Endometrium (tissue), 2 donors: ENCODE measurements at regions not wholly inside any gene's neighbourhood (a gene's known extent, or its start where the extent isn't known, plus 50 kb on each side); places are given as distances from the start of the nearest gene placed in this dataset.

Source experiments
- FAIRE-seq: peaks from 2 replicates; lab custom pipeline; 2012; peaks lifted over from hg19 to GRCh38; lab: Jason Lieb, UNC
- donor health status: control.
- donor health status: control.

DNA sequence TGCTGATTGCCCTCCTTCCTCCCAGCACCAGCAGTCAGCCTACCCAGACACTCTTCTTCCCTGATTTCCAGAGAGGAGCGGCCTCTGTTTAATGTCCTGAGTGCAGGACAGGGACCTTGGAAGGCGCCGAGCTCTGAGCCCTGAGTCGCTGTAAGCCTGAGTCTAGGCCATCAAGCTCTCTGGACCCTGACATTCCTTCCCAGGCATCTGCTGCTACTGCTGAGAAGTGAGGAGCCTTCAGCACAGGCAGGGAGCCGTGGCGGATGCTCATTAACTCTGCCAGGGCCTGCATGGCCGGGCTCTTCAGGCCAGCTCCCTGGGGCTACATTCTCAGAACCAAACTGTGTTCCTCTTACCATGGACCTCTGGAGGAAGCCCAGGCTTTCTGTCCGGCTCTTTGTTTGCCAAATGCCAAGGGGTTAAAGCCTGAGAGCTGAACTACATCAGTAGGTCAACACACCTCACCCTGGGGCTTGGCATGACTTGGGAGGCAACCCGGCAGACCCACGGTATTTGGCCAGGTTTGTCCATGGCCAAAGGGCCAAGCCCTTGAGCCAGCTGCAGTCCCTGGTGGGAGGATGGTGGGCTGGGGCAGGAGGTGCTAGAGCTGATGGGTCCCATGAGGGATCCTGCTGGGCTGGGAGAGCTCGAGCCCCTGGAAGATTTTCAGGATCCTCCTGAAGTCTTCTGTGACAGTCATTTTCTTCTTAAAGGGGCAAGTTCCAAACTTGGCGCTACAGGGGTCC lies 721.4 kb downstream of the BRD1 start:
- FAIRE-seq = no peak

DNA sequence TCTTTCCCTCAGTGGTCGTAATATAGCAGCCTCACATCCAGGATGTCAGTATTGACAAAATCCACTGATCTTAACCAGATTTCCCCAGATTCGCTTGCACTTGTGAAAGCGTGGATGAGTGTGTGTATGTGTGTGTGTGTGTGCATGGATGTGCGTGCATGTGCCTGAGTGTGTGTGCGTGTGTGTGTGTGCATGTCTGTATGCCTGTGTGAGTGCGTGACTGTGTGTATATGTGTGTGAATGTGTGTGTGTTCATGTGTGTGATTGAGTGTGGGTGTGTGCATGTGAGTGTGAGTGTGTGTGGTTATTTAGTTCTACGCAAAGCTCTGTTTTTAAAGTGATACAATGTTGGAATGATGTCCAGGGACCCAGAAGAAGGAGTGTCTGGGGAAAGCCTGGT lies 723.2 kb downstream of the BRD1 start:
- FAIRE-seq = no peak

DNA sequence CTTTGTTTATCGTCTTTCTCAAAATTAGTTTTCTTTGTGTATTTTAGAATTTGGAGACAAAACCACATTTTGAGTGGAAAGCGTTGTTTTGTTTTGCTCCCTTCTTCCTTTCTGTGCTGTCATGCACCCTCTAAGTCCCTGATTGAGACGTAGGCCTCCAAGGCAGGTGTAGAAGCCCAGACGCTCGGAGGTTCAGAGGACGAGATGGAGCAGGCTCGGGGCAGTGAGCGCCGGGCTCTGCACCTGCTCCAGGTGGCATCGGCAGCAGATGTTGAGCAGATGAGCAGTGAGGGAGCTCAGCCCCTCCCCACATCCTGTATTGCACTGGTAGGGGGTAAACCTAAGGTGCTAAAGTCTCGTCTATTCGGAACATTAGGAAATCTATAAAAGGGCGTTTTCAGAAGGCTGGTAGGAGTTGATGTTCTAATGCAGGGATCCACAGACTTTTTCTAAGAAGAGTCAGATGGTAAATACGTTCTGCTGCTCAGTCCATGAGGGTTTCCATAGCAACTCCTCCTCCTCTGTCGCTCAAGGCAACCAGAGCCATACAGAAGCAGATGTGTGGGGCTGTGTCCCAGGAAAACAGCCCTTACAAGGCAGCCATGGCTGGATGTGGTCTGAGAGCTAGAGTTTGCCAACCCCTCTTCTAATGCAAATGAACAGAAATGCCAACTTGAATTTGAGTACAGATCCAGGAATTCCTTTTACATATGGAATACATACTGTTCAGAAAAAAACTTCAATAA lies 724.2 kb downstream of the BRD1 start:
- no peak for FAIRE-seq

DNA sequence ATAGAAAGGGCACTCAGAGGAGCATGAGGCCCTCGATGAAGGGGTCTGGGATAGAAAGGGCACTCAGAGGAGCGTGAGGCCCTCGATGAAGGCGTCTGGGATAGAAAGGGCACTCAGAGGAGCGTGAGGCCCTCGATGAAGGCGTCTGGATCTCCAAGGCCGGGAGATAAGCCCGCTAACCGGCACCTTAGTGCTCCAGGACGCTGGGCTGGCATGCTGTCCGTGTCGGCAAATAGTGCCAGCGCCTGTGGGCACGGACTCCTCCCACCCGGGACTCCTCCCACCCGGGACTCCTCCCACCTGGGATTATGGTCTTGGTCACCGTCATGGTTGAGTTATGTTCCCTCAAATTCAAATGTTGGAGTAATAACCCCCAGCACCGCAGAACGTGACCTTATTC lies 725.3 kb downstream of the BRD1 start:
- no peak for FAIRE-seq

DNA sequence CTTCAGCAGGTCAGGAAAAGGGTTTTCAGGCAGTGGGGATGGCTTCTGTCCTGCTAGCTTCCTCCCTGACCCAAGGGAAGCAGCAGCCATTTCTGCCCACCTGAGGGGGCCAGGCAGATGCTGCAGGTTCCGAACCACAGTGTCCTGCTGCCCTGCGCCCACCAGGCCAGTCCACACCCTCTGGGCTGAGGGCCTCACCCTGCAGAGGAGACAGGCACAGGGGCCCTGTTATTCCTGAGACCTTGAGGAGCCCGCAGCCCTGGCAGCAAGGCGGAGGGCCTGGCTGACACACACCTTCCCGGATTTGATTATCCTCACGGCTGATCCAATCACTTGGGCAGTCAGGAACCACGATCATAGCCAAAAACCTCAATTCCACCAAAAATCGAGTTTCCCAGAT lies 725.8 kb downstream of the BRD1 start:
- no peak for FAIRE-seq

DNA sequence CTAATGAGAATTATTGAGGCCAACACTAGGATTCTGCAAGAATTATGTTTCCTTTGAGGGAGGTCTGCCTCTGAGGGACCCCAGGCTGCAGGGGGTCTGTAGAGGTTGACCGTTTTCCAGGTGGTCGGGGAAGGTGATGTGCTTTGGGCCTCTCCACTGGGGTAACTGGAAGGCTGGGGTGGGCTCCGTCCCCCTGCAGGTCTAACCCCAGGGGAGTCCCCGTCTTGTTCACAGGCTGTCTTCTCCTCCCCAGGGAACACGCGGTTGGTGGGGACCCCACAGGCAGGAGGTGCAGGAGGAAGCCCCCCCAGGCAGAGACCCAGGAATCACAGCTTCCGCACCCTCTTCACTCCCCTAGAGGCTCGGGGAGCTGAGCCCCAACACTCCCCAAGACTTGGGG lies 726.4 kb downstream of the BRD1 start:
- no peak for FAIRE-seq

DNA sequence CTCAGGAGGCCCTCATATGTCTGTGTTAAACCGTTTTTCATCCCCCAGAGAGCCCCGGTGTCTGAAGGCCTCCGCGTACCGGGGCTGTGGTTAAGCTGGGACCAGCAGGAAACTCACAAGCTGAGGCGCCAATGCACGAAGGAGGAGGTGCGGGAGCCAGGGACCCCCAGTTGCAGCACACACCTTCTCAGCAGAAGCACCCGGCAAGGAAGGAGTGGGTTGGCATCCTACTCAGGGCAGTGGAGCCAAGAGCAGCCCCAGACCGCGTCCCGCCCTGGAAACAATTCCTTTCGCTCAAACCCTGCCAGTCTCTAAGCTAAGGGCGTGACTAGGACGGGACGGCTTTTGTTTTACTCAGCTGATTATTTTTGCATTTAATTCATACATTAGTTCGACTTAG lies 726.9 kb downstream of the BRD1 start:
- no peak for FAIRE-seq

DNA sequence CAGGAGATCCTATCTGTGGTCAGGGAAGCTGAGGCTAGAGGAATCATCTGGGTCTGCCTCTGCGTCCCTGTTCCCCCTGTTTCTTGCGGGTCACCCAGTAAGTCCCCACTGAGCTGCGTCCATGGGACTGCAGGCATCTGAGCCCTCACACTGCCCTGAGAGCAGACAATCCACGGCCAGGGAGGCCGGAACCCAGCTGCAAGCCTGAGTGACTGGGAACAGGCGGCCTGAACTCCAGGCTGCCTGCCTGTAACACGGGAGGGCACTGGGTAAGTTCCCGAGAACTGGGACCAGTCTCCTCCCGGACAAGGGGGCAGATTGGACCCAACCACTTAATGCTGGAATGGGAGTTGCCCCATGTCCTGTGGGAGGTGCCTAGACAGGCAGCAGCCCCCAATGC lies 727.4 kb downstream of the BRD1 start:
- FAIRE-seq = no peak

DNA sequence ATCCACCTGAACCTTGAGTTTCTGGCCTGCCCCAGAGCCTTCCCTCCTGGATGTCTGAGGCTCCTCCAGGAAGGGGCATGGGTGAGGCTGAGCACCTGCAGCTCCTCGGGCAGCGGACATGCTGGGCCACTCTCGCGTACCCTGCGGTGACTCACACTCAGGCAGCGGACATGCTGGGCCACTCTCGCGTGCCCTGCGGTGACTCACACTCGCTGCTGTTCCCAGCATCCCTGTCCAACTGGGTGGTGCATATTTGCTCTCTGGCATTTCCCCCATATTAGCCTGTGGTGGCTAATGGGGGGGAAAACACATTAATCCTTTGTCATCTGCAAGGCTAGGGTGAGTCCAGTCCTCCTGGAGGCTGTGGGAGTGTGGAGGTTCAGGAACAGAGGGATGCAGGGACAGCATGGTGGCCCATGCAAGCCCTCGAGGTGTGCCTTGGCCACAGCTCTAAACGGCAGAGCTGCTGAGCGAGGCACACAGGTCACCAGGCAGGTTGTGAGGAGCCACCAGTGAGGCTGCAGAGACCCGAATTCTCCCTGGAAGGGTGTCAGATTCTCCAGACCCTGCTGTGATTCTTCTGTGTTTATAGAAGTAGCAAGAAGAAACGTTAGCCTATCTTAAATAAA lies 728.1 kb downstream of the BRD1 start:
- no peak for FAIRE-seq

DNA sequence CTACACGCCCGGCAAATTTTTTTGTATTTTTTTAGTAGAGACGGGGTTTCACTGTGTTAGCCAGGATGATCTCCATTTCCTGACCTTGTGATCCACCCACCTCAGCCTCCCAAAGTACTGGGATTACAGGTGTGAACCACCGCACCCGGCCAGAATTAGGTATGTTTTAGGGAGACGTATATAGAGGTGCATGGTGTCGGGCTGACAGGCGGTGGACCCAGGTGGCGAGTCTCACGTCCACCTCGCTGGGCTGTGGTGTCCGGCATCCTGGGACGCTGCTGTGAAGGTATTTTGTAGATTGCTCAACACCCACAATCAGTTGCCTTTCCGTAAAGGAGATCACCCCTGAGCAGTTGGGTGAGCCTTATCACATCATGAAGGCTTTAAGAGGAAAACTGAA lies 728.6 kb downstream of the BRD1 start:
- no peak for FAIRE-seq

DNA sequence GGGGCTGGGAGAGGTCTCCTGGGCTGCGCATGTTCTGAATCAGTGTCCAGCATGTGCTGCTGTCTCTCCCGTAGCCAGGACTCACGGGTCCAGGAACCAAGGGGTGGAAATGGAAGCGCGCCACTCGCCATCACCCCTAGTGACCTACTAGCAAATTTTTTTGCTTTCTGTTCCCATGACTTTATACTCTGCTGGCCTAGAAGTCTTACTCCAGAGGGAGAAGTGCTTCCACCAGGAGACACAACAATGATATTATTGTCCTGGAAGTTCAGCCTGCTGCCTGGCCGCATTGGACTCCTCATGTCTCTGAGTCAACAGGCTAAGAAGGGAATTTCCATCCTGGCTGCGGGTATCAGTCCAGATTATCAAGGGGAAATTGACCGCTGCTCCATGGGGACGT lies 729.7 kb downstream of the BRD1 start:
- no peak for FAIRE-seq

DNA sequence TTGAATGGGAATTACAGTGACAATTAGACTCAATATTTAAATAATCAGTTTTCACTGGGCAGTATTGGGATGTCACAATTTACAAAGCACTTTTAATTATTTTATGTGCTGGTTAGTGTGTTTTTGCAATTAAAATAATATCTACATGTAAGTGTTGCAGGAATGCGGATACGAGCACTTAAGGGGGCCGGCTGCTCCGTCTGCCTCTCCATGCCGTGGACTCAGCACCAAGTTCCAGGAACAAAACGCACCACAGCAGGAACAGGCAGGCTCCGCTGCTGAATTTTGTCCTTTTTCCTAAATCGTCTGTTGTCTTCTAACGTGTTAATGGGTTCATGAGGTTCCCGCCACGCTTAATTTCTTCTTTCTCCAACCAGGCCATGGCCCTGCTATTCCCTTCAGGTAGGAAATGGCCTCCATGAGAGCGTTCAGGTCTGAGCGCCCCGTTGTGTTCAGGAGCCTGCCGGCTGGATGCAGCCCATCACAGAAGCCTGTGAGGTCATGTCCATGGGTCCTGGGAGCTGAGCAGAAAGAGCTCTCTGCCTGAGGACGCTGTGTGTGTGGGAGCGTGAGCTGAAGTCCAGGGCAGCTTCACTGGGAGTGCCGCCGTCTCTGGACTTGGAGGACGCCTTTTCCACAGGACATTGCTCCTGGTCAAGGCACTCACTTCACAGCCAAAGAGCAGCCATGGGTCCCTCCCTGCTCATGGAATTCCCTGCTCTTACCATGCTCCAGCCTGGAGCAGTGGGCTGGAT lies 730.3 kb downstream of the BRD1 start:
- no peak for FAIRE-seq

DNA sequence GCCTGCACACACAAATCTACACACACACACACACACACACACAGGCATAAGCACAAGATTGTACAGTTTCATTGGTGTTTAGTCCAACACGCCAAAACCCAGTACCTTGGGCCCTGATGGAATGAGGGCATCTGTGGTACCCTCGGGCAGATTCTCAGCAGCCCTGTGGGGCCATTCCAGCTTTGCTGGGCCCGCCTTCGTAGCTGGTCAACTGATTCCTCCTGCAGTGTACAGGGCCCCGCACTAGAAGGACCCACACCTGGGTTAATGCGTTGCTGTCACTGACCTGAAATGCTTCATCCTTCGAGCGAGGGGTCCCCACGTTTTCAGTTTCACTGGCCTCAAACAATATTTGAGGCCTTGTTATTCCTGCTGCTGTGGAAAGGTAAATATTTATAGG lies 731.2 kb downstream of the BRD1 start:
- no peak for FAIRE-seq

DNA sequence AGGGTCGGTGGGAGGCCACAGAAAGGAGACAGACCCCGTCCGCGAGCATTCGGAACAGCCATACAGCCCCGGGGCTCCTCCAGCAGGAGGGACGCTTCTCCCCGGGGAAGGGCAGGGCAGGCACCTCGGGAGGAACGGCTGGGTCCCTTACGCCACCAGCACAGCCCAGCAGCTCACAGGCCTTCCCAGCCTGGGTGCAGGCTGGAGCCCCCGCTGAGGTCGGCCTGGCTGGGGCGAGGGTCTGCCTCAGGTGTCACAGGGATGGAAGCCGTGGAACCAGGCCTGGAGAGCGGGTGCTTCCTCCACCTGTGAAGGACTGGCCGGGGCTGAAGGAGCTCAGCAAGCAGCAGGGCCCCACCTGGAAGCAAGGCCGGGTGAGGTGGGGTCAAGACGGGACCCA lies 732.3 kb downstream of the BRD1 start:
- no peak for FAIRE-seq

DNA sequence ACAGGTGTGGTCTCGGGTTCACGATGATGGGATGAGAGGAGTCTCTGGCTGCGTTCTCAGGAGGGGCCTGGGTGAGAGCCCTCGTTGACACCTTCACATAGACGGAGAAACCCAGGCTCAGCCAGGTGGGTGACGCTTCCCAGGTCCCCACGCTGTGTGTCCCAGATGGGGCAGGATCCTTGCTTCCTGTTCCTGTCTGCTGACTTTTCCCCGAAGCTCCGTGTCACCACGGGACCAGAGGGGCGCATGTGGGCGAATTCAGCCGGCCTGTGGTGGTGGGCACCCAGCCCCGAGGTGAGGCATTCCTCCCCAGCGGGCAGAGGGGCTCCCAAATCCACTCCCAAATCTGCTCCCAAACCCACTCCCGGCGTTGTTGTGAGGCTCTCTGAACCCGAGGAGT lies 732.8 kb downstream of the BRD1 start:
- FAIRE-seq = no peak

DNA sequence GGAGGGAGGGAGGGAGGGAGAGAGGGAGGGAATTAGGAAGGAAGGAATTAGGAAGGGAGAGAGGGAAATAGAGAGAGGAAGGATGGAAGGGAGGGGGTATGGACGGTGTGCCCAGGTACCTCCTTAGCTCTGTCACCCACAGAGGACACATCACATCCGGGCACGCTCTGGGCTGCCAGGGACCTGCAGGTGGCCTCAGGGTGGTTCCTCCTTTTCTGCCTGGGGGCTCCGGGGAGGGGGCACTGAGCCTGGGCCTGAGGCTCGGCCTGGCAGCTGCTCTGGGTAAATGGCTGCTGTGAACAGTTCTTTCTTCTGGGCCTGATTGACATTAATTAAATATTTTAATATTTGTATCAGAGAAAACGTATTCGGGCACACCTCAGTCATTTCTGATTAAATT lies 733.5 kb downstream of the BRD1 start:
- no peak for FAIRE-seq

DNA sequence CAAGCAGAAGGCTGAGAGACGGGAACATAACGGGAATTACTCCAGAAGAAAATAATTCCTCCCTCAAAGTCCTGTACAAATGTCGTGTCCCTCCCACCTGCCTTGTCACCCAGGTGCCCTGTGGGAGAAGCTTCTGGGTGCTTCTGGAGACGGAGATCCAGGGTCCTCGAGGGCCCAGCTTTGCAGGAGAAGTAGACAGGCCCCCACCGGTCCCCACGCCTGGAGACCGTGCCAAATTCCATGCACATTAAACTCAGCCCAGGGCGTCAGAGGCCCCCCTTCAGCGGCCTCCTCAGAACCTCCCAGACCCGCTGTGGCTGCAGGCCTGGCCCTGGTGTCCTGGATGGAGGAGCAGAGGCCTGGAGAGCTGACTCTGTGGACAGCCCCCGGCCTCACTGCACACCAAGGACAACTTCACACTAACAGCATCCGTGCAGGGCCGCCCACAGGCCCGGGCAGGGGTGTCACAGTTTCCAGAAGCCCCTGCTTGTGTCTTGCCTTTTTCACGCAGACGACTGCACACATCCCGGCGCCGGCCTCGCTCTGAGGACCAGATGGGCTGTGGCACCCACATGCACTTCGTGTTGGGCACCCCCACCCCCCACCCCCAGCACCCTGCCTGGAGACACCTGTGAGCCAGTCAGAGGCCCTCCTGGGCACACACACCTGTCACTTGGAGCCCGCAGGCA lies 734.3 kb downstream of the BRD1 start:
- no peak for FAIRE-seq

DNA sequence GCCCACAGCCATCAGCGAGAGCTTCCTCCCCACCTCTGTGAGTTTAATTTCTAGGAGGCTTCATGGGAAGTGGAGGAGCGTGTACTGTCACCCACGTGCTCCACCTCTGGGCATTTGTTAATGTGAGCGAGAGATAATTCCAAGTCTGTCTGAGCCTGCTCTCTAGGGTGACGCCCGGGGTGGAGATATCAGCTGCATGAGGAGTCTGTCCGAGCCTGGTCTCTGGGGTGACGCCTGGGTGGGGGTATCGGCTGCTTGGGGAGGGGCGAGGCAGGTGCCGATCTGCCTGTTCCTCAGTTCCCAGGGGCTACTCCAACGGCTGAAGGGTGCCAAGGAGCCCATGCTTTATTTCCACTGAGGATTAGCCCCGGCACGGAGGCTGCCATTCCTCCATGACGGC lies 735.0 kb downstream of the BRD1 start:
- FAIRE-seq = no peak

DNA sequence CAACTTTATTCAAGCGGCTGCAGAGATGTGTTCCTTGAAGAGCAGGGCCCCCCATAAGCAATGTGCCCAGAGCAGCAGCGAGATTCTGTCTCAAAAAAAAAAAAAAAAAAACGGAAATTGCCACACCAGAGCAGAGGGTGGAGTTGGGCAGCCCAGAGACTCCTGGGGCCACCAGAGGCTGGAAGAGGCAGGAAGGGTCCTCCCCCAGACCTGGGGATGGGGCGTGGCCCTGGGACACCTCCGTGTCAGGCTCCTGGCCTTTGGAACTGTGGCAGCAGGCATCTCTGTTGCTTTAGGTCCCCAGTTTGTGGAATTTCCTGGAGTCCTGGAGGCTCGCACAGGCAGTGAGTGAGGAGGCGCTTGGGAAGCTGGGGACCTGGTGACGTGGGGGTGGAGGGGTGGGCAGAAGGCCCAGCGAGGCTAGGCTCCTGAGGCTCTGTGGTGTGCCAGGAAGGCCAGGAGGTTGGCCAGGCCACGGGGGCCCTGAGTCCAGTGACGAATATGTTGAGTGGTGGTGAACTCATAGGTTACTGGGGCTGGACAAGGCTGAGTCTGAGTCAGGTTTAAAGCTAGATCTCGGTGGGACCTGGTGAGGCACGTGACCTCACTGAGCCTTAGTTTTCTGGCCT lies 735.6 kb downstream of the BRD1 start:
- no peak for FAIRE-seq

DNA sequence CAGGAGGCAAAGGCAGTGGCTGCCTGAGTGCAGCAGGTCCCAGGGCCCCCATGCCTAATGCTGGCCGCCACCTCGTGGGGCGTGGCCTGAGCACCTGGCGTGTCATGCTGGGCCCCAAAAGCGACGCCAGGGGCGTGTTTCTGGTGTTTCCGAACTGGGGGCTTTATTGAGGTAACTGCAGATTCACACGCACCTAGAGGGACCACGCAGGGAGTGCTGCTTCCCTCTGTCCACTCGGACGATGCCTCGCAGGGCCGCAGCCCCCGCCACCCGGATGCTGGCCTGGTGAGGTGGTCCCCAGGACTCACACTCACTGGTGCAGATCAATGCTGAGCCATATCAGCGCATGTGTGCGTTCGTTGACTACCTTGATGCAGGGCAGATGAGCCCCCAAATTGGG lies 736.2 kb downstream of the BRD1 start:
- FAIRE-seq = no peak

DNA sequence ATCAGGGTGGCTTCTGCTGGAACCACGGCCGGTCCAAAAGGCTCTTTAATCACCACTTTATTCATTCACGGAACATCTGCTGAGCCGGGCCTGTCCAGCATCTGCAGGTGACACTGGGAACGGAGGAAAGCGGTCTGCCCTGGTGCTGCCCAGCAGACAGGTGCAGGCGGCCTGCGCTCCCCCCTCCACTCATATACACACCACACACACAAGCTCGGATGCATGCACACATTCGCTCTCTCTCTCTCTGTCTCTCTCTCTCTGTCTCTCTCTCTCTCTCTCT lies 736.9 kb downstream of the BRD1 start:
- FAIRE-seq = no peak
